ENCODE measurements at regions not wholly inside any gene's neighbourhood (a gene's known extent, or its start where the extent isn't known, plus 50 kb on each side); places are given as distances from the start of the nearest gene placed in this dataset.

DNA sequence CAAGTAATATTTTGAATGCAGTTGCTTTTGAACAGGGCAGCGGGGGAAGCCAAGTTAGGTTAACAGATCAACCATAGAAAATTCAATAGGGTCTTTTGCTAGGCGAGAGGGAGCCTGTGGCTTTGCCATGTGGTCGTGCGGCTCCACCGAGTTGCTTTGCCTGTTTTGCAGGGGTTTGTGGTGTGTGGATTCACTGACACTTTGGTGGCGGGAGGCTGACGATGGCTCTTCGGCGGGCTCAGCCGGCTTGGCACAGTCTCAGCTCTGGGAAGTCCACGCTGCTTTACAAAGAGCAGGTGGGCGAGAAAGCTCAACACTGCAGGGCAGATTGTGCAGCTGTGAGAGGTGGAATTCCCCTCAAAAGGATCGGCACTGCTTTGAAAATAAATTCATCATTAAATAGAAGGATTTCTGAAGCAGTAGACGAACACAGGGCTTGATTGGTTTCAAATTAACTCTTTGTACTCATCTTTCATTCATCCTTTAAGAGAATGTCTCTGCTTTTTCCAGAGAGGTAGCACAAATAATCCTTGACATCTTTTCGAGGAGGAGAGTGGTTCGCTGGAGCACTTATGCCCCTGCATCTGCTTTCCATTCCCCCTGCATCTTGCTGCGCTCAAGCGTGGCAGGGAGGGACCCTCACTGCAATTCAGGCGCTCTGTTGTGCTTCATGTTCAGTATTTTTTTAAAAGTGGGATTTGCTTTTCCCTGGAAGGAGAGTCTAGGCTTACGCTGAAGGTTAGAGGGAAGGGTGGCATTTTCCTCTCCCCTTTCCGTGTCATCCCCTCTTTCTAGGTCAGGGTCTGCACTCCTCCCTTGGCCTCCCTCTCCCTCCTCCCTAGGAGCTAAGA, 201.8 kb upstream of the LEF1 start:
- no peak for DNase-seq (ENCODE audit: low read depth in 2 of 2, low spot score in 1 of 2)

DNA sequence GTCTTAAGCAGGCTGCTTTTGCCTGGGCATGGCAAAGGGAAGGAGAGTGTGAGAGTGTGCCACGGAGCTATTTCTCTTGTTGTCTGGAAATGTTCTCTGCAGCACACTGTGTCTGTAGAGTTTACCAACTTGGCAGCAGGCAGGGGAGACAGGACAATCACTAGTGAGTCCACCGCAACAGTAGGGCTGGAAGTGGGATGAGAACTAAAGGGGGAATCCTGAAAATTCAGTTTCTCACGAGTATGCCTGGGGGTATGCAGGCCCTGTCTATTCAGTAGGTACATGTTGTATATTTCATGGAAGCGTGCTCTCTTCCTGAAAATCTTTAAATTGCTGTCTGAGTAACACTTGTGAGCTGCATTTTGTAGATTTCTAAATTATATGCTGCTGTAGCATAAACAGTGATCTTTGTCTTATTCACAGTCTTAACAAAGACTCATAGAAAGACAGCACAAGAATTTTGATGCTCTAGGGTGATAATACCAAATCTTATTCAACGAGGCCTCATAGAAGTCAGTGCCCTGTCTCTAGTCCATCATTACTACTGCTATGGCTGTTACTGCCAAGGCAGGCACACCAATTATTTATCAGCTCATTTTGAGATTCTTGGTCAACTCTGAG, 200.4 kb upstream of the LEF1 start:
- no peak for DNase-seq (ENCODE audit: low read depth in 2 of 2, low spot score in 1 of 2)

DNA sequence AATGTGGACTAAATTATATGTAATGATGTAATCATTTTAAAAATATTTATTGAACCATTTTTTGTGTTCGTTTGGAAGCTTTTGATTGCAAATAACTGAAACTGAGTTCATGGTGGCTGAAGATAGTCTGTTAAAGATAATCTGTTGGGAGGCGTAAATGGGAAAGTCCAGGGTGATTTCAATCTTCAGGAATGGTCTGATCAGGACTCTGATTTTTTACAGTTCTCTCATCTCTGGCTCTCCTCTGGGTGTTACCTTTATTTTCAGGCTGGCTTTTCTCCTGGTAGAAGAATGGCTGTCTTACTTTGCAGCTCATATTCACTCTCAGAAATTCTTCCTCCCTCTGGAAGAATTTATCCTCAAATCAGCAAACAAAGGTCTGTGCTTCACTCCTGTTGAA, 199.0 kb upstream of the LEF1 start:
- no peak for DNase-seq (ENCODE audit: low read depth in 2 of 2, low spot score in 1 of 2)

DNA sequence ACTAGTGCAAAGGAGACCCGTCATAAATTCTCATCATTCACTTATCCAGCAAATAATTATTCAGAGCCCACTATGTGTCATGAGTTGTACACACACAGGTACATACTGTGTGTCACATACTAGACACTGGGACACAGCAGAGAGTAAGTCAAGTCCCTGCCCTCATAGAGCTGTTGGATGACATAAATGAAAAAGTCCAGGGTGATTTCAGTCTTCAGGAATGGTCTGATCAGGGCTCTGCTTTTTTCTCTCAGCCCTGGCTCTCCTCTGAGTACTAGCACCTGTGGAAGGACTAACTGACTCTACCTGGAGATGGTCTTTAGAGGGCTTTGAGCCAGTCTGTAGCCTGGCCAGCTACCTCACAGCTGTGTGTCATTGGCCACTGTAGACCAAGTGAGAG, 198.0 kb upstream of the LEF1 start:
- no peak for DNase-seq (ENCODE audit: low read depth in 2 of 2, low spot score in 1 of 2)

DNA sequence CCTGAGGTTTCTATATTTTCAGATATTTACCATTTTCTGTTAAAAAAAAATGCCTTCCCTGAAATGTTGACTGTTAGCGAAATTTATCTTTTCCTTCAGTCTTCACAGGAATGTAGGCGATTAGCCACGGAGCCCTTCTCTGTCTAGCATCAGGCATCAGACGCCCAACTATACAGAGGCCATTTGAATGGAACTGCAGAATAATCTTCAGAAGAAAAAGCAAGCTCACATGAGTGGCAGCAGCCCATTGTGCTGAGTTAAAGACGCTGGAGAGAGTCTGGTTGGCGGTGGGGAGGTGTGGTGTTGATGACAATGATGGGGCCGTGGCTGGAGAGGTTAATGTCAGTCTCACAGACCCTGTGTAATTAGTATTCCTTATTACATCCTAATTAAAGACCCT, 196.8 kb upstream of the LEF1 start:
- DNase-seq (ENCODE audit: low read depth in 2 of 2, low spot score in 1 of 2) = no peak

DNA sequence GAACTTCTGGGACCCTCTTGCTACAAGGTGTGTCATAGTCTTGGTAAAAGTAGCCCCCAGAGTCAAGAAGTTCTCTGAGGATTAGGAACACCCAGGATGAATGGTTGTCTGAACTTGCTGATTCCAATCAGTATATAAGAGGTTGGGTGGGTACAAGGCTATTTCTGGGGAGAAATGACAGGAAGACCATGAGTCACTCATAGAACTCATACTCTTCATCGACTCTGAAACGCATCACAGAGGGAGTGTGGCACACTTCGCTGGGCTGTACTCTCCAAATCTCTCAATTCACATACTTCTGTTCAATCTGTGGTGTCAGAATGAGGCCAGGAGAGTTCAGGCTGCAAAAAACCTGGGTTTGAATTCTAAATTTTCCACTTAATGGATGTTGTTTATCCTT, 193.2 kb upstream of the LEF1 start:
- DNase-seq (ENCODE audit: low read depth in 2 of 2, low spot score in 1 of 2) = no peak

DNA sequence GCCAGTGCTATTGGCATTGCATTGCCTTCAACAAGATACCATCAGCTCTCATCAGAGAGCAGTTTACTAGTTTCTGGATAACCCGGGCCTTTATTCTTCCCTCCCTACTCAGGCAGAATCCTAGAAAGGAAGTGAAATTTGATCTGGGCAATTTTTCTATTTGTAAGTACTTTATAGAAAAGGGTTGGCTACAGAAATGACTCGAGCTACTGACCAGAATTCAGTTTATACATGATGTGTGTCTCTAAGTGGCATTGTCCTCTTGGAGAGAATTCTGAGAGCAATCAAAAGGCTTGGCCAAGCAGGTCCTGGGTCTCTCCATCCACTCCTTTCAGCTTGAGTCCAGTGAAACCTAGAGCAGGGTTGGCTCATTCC, 192.7 kb upstream of the LEF1 start:
- DNase-seq (ENCODE audit: low read depth in 2 of 2, low spot score in 1 of 2) = no peak

DNA sequence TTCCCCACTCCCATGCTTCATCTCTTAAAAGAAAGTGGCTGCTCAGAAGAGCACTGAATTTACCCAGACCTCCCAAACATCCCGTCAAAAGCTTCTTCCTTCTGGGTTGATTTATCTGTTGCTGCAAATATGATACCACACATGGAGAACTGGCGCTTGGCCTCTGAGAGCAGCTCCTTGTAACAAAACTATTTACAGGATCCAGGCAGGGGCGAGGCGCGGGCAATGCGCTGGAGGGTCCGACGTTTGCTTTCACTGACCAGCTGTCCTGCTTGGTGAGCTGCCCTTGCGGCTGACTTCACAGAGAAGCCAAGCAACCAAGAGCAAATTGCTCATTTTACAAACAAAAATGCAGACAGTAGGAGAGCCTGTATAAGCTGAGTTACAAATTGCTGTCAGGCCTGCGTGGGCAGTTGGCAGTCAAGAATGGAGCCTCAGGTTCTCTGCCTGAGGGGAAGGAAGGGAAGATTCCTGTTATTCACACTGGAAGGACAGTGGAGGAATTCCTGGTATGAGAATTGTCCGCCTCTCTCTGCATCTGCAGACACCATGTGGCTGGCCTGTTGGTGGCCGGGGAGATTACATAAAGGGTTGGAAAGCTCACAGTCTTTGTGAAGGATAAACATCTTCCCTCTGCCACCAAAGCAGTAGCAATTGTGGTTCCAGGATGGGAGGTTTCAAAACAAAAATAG, 192.2 kb upstream of the LEF1 start:
- DNase-seq (ENCODE audit: low read depth in 2 of 2, low spot score in 1 of 2) = no peak

DNA sequence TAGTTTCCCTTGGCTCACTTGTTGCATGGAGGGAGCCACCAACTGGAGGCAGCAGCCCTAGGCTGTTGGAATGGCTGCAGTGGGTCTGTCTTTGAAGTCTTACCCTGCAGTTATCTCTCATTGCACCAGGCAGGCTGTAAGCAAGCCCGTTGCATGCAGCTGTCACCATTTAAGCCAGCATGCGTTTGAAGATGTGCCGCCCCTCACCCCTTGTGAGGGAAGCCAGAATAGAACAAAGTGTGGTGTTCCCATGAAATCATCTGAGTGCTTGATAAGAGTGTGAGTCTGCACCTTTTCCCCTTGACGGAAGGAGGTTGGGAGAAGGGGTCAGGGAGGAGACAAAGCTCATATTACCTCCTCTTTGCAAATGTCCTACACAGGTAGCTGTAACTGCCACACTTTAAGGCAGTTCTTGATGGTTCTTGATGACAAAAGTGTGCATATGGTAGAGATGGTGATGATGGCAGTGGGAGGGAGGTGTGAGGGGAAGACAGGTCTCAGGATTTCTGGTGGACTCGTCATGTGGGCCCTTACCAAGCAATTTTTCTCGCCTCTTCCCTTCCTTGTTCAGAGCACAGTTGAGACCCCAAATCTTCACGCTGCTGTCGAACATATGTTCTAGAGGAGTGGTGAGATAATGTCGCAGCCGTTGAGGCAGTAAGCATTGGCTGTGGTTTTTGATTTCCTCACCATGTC, 191.4 kb upstream of the LEF1 start:
- no peak for DNase-seq (ENCODE audit: low read depth in 2 of 2, low spot score in 1 of 2)

DNA sequence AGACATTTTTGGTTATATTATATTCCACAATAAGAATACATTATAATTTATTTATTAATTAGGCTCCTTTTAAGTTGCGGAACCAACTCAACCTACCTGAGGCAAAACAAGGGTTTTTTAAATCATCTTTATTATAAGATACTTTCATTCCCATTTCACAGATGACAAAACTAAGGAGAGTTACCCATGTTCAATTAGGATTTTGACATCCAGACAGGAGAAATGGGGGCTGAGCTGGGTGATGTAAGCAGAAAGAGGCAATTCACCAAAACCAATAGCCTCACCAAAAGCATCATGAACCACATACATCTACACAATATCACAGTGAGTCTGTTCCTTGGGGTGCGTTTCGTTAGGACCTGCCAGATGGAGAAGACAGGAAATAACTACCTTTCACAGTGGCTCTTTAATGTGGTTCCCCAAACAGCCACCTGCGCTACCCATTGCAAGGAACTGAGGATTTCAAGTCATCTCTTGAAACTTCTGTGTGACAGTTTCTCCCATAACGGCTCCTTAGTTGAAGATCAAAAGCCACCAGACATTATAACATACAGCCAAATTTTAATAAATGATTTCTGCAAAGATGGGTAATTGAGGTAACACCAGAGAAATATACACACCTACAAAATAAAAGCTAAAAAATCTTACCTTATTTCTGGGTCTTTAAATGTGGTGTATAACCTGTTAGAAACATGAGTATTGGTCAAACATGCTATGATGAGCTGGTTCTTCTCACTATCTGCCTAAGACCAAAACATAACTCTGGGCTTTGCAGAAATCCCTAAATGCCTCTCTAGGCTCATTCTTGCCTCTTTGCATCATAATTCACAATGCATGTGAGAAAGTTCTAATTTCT, 190.6 kb upstream of the LEF1 start:
- no peak for DNase-seq (ENCODE audit: low read depth in 2 of 2, low spot score in 1 of 2)

DNA sequence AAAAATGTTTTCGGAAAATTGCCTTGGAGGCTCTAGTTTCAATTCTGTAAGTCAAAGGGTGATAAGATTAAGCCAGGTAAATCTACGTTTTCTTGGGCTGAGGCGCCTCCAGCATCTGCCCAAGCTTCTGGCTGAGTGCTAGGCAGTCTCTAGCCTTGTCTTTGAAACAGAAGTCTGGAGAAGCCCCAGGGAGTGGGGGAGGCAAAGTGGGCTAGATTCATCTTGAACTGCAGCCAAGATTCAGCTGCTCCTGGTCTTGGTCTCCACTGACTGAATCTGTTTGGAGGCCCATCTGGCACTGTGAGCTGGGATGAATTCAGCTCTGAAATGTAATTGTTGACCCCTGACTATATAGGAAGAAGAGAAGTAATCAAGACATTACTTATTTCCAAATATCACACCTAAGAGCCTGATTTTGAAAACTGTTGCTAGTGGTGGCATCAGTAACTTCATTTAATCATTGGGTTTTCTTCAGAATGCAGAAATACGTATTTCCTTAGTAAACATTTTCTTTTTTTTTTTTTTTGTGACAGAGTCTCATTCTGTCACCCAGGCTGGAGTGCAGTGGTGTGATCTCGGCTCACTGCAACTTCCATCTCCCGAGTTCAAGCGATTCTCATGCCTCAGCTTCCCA, 187.3 kb upstream of the LEF1 start:
- no peak for DNase-seq (ENCODE audit: low read depth in 2 of 2, low spot score in 1 of 2)

DNA sequence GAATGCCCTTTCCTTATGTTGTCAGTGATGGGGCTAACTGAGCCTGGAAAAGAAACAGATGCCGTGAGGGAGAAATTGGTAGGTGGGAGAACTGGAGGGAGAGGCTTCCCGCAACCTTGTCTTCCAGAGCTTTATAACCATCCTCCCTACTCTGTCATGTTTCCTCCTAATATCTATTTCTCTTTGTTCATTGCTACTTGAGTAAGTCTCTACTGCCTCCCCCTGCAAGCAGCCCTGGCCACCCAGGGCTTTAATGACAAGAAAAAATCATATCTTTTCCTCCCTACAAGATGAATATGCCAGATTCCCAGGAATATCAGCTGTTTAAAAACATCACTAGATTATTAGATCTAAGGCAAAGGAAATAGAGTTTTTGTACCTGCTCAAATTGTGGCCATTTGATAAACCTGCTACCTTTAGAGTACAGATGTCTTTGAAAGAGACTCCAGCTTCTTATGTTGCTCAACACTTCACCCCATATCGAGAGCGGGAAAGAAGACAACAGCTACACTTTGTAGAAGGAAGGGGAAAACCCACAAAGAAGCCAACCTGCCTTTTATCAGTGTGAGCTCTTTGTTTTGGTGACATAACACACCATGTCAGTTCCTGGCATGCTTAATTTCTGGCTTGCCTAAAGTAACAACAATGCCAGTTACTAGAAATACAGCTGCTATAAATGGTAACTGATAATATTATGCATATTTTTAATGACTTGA, 186.6 kb upstream of the LEF1 start:
- DNase-seq (ENCODE audit: low read depth in 2 of 2, low spot score in 1 of 2) = no peak

DNA sequence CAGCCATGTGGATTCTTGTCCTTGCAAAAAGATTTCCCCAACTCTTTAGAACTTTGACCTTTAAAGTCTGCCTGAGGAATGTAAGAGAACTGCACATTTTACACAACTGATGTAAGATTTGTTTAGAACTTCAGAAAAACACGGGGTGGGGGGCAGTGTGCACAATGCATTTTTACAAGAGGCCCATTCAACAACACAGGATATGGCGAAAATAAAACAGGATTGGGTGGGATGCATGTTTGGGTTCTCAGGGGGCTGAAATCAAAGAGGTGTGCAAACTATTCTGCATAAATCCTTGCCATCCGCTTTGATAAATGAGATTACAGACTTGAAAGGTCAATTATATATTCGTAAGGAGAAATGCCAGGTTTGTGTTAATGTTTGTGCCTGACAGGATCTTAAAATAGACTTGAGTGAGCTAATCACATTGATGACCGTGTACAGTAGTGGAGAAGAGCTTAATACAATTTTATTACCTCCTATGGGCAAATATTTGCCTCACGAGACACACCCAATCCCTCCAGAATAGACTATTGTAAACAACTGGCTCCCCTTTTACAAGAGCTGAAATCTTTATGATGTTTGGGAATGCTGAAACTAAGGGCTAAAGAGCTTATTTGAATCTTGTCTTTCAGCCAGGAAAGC, 184.1 kb upstream of the LEF1 start:
- no peak for DNase-seq (ENCODE audit: low read depth in 2 of 2, low spot score in 1 of 2)

DNA sequence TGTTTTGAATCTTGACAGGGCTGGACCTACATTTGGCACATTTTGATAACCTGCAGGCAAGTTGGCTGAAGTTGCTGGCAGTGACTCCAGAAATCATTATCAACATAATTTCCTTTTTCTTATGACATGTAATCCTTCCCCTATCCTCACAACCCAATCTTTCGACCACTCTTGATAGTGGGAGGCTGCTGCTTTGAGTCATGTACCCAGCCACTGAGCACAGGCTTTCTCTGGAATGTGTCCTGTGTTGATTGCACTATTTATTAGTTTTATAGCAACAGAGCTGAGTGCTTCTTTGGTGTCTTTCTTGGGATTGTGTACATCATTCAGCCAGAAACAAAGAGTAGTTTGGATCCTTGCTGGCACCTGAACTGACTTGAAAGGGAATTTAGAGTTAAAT, 183.1 kb upstream of the LEF1 start:
- no peak for DNase-seq (ENCODE audit: low read depth in 2 of 2, low spot score in 1 of 2)

DNA sequence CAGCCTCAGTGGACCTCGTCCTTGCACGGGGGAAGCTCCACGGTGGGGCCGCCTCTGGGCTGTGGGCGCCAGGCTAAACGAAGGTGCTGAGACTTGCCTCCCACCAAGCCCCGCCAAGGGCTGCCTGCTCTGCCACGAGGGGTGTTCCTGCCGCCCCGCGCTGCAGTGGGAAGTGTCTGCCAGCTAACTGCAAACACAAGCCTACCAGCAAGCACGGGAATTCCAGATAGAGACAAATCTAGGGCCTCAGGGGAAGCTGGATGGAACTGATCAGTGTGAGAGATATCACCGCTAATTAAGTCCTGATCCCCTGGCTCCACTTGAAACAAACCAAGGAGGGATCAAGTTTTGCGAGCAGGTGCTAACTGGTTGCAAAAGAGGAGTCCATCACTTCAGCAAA, 181.6 kb upstream of the LEF1 start:
- no peak for DNase-seq (ENCODE audit: low read depth in 2 of 2, low spot score in 1 of 2)

DNA sequence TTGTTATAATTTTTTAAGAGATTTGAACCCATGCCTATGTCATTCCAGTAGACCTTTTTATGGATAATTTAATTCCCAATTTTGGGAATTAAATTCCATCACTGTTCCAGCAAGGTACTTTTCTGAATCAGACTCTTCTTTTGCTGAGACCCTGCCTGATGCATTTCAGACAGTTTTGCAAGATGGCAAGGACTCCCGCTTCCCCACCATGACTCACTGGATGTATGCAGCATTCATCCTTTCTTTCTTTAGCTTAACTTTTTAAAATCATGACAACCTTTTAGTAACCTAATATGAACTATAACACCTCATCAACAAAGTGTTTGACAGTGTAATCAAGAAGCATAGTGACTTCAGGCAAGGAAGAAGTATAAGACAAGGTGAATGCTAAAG, 178.1 kb upstream of the LEF1 start:
- no peak for DNase-seq (ENCODE audit: low read depth in 2 of 2, low spot score in 1 of 2)

DNA sequence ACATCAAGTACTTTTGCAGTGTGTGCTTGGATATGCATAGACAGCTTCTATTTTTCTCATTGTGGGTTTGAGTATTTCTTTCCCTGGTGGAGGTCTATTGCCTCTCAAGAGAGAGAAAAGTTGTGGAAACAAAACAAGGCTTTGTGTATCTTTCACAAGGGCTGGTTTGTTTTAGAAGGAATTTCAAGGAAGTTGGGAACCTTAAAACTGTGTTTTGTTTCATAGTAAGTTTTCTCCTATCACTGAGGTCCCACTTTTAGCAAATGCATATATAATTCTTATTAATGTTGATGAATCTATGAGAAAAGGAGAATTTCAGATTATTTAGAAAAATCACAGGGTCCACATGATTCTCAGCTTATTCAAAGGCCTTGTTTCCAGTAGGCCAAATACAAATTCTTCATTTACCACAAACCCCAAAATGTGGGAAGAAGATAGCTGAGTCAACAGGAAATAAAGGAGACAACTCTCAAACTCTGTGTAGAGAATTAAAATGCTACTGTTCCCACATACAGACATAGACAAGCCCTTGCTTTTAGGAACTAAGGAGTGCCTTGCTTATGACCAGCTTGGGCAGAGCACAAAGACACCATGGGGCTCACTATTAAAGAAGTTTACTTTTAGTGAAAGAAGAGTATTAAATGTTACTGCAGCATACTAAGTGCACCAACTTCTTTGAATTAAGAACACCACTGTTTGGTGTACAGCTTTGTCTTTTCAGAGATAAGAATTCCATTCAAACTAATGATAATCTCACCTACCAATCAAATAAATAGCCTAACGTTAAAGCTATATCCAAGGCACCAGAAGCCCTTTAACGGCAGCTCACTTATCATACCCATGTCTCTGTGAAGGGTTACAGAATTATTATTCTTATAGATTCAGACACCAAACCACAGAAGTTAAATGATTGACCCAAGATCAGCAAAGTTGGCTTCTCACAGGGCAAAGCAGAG, 177.4 kb upstream of the LEF1 start:
- no peak for DNase-seq (ENCODE audit: low read depth in 2 of 2, low spot score in 1 of 2)

DNA sequence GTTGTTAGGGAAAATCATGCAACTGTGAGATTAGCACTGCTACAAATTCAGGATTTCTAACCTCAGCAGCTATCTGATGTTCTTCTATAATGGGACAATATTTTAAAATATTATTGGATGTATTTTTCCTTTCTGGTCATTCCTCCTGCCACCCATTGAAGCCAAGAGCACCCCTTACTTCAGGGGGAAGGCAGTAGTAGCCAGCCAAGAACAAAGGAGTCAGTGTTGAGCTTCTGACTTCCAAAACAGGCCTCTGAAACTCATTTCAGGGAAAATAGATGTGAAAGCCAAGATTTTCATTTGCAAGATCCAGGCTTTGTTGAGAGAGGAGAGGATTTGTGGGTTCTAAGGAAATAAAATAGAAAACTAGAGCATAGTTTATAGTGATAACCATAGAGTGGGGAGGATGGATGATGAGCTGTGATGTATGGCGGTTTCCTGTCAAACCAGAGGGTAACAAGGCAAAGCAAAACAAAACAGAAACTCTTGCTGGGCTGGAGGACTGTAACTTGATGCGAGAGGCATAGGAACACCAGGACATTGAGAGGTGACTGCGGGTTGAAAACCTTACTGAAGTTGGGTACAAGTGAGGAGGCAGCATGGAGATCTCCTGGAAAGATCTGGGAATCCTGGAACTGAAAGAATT, 173.7 kb upstream of the LEF1 start:
- DNase-seq (ENCODE audit: low read depth in 2 of 2, low spot score in 1 of 2) = no peak

Data from stimulated activated CD8-positive, alpha-beta memory T cell treated with anti-CD3 and anti-CD28 coated beads, Interleukin-4, amount 100 ng/mL, for 1 hour (primary cell).